HCT116 (cell line): ENCODE measurements at regions not wholly inside any gene's neighbourhood (a gene's known extent, or its start where the extent isn't known, plus 50 kb on each side); places are given as distances from the start of the nearest gene placed in this dataset.

Experiments used
- ATAC-seq: fragments of 200-7000 bp; cut with Tn5 transposase; 2 replicates; pipeline ENCODE4 v1.9.1; 2020; ENCODE audit warnings: mild to moderate bottlenecking, moderate library complexity
- BruUV-seq: library from RNA; stranded (reverse); fragments of 400-500 nt; replicated peaks from 2 replicates; lab custom pipeline; 2021; lab: Mats Ljungman, UMichigan
- CTCF ChIA-PET: fragments of 300-600 bp; sonication (Branson Sonifier 250); formaldehyde crosslinking; loops from one replicate; lab custom pipeline; 2021; ENCODE audit warnings: antibody characterized with exemption; lab: Charles Lee
- POLR2A ChIA-PET: fragments of 300-600, 350-600 bp; sonication (Branson Sonifier 250); formaldehyde crosslinking; loops from one replicate; lab custom pipeline; 2021; ENCODE audit warnings: antibody characterized with exemption; lab: Charles Lee
- RAD21 ChIA-PET, 2 experiments: fragments of 300-600 bp; sonication (Branson Sonifier 250); formaldehyde crosslinking; loops; one replicate each; lab custom pipeline; 2023; ENCODE audit warnings: low total read pairs in 2 of 2; ENCODE audit not compliant: uncharacterized antibody in 2 of 2, unreplicated experiment in 2 of 2, low non-redundant PET in 1 of 2; lab: Charles Lee
- DNase-seq: peaks from one replicate; pipeline ENCODE4 v3.0.0-alpha.2; 2010; ENCODE audit warnings: low read depth, low spot score
- H2AFZ ChIP-seq: fragments of 200-600 bp; shearing (Covaris generic), sonication (generic); 2 replicates; pipeline ENCODE4 v1.6.1; 2017; ENCODE audit warnings: low read depth, mixed run types, mixed read lengths, antibody characterized with exemption, low read length; ENCODE audit not compliant: poor library complexity, severe bottlenecking
- H3K27ac ChIP-seq: 2 replicates; pipeline ENCODE4 v1.5.1; 2012; ENCODE audit warnings: low read depth, low read length
- H3K27me3 ChIP-seq: fragments of 200-600 bp; sonication (generic); 2 replicates; pipeline ENCODE4 v1.6.1; 2016; ENCODE audit warnings: mixed run types, low read length, mixed read lengths; ENCODE audit not compliant: insufficient read depth
- H3K36me3 ChIP-seq, 2 experiments: fragments of 200-500 bp in 1 of 2; fragments of 200-600 bp in 1 of 2; sonication (Bioruptor generic) in 1 of 2; sonication (generic) in 1 of 2; 2 replicates each; pipeline versions ENCODE4 v1.5.1 to v1.6.1; 2014 to 2016; ENCODE audit warnings: low read length in 2 of 2, inconsistent platforms in 1 of 2, mixed read lengths in 1 of 2, mixed run types in 1 of 2; ENCODE audit not compliant: insufficient read depth in 2 of 2, control insufficient read depth in 1 of 2
- H3K4me1 ChIP-seq, 2 experiments: fragments of 200-600 bp in 1 of 2; sonication (generic) in 1 of 2; 2 replicates each; pipeline versions ENCODE4 v1.5.1 to v1.6.1; 2012 to 2017; ENCODE audit warnings: low read length in 2 of 2, inconsistent platforms in 1 of 2, mild to moderate bottlenecking in 1 of 2, mixed read lengths in 1 of 2, mixed run types in 1 of 2, moderate library complexity in 1 of 2; ENCODE audit not compliant: insufficient read depth in 2 of 2, control insufficient read depth in 1 of 2
- H3K4me2 ChIP-seq: fragments of 200-600 bp; sonication (generic); 2 replicates; pipeline ENCODE4 v1.6.1; 2017; ENCODE audit warnings: mixed run types, low read length, mixed read lengths
- H3K4me3 ChIP-seq, 2 experiments: fragments of 200-600 bp in 1 of 2; sonication (generic) in 1 of 2; replicated peaks in 1 of 2; 2 replicates each; pipeline ENCODE4 v1.5.1; 2011 to 2016; ENCODE audit warnings: low read length in 2 of 2, control low read depth in 1 of 2, low read depth in 1 of 2, mild to moderate bottlenecking in 1 of 2, mixed read lengths in 1 of 2, mixed run types in 1 of 2
- H3K79me2 ChIP-seq: fragments of 200-600 bp; sonication (generic); 2 replicates; pipeline ENCODE4 v1.6.1; 2017; ENCODE audit warnings: mild to moderate bottlenecking, mixed run types, low read length, moderate library complexity, mixed read lengths; ENCODE audit not compliant: insufficient read depth
- H3K9ac ChIP-seq: fragments of 200-600 bp; sonication (generic); 2 replicates; pipeline ENCODE4 v1.6.1; 2016; ENCODE audit warnings: low read length, mixed read lengths
- H3K9me2 ChIP-seq: fragments of 200-600 bp; sonication (generic), shearing (Covaris generic); 2 replicates; pipeline ENCODE4 v1.6.1; 2017; ENCODE audit warnings: mixed run types, mild to moderate bottlenecking, moderate library complexity; ENCODE audit not compliant: insufficient read depth
- H3K9me3 ChIP-seq, 2 experiments: fragments of 200-500 bp in 1 of 2; fragments of 200-600 bp in 1 of 2; sonication (Bioruptor generic) in 1 of 2; sonication (generic) in 1 of 2; 2 replicates each; pipeline ENCODE4 v1.6.1; 2014 to 2017; ENCODE audit warnings: low read length in 2 of 2, mixed read lengths in 2 of 2, inconsistent platforms in 1 of 2, low read depth in 1 of 2, mild to moderate bottlenecking in 1 of 2, mixed run types in 1 of 2, moderate library complexity in 1 of 2; ENCODE audit not compliant: control insufficient read depth in 1 of 2, insufficient read depth in 1 of 2
- H4K20me1 ChIP-seq: fragments of 200-600 bp; sonication (generic), shearing (Covaris generic); 2 replicates; pipeline ENCODE4 v1.6.1; 2017; ENCODE audit warnings: mixed run types, mild to moderate bottlenecking, moderate library complexity; ENCODE audit not compliant: insufficient read depth
- ELF1 ChIP-seq: IDR thresholded peaks from 2 replicates; pipeline ENCODE4 v1.6.1; 2012; ENCODE audit warnings: low read depth, borderline replicate concordance
- EZH2 ChIP-seq: fragments of 200-600 bp; sonication (generic); IDR thresholded peaks from 2 replicates; pipeline ENCODE4 v1.6.1; 2017; ENCODE audit warnings: antibody characterized with exemption, mixed run types
- FOSL1 ChIP-seq: IDR thresholded peaks from 2 replicates; pipeline ENCODE4 v1.6.1; 2012; ENCODE audit warnings: low read depth
- POLR2AphosphoS5 ChIP-seq: IDR thresholded peaks from 2 replicates; pipeline ENCODE4 v1.6.1; 2011; ENCODE audit warnings: mild to moderate bottlenecking, low read depth, low read length, moderate library complexity
- RAD21 ChIP-seq: IDR thresholded peaks from 2 replicates; pipeline ENCODE4 v1.6.1; 2012; ENCODE audit warnings: low read depth, mild to moderate bottlenecking
- SIN3A ChIP-seq: IDR thresholded peaks from 2 replicates; pipeline ENCODE4 v1.6.1; 2012; ENCODE audit warnings: low read depth
- SP1 ChIP-seq: IDR thresholded peaks from 2 replicates; pipeline ENCODE4 v1.6.1; 2012; ENCODE audit warnings: low read depth
- YY1 ChIP-seq: IDR thresholded peaks from 2 replicates; pipeline ENCODE4 v1.6.1; 2011; ENCODE audit warnings: low read length, low read depth, moderate library complexity, mild to moderate bottlenecking; ENCODE audit not compliant: insufficient replicate concordance; ENCODE audit errors: extremely low read depth
- ZFX ChIP-seq: fragments of 450-650 bp; IDR thresholded peaks from 2 replicates; pipeline ENCODE4 v1.6.1; 2017
- ZNF274 ChIP-seq: fragments of 200-500 bp; sonication (Bioruptor generic); IDR thresholded peaks from 2 replicates; pipeline ENCODE4 v1.6.1; 2014; ENCODE audit warnings: mild to moderate bottlenecking, low read depth, low read length, inconsistent platforms
- intact Hi-C: fragments of 100-400 bp; cut with micrococcal nuclease; formaldehyde crosslinking; loops from 2 replicates; pipeline ENCODE4 v1.10.0; 2022
- TF ChIP-seq, protein P1 (sequence below): IDR thresholded peaks from 2 replicates; pipeline ENCODE4 v1.6.1; 2011; ENCODE audit warnings: mild to moderate bottlenecking, low read length, moderate library complexity; ENCODE audit not compliant: insufficient replicate concordance; ENCODE audit errors: extremely low read depth
- TF ChIP-seq, protein P2 (sequence below): IDR thresholded peaks from 2 replicates; pipeline ENCODE4 v1.6.1; 2012
- TF ChIP-seq, protein P3 (sequence below): IDR thresholded peaks from 2 replicates; pipeline ENCODE4 v1.6.1; 2012

DNA sequence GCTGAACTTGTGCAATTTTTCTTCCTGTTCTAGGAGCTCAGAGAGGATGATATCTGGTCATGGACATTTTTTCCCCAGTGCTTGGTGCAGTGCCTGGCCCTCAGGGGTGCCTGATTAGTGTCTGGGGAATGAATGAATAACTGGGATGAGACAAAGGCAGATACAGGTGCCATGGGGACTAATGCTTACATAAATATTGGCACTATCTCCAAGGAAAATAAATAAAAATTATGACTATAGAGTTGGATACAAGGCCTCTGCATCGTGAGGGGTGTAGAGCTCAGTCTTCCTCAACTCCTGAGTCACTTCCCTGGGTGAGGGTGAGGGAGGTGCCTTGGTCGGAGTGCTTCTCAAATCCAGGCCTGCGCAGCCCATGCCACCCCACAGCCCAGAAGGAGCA is 188.6 kb downstream of the KCNA5 start:
- CTCF ChIA-PET, result no interaction called here
- no TSS peak for BruUV-seq
- POLR2A ChIA-PET, result no interaction called here

More for the DNA sequence above, 188.6 kb downstream of the KCNA5 start:
- no peak overlapping the region for H3K27ac ChIP-seq
- no peaks in the 10 kb centered on the region for H4K20me1 ChIP-seq
- no peaks in the 10 kb centered on the region for H3K27me3 ChIP-seq
- TF ChIP-seq EZH2 (no peak), ZFX (no peak), ZNF274 (no peak), YY1 (no peak), FOSL1 (no peak), POLR2AphosphoS5 (no peak), SP1 (no peak), ELF1 (no peak), SIN3A (no peak), RAD21 (no peak)
- TF ChIP-seq, protein P1, sequence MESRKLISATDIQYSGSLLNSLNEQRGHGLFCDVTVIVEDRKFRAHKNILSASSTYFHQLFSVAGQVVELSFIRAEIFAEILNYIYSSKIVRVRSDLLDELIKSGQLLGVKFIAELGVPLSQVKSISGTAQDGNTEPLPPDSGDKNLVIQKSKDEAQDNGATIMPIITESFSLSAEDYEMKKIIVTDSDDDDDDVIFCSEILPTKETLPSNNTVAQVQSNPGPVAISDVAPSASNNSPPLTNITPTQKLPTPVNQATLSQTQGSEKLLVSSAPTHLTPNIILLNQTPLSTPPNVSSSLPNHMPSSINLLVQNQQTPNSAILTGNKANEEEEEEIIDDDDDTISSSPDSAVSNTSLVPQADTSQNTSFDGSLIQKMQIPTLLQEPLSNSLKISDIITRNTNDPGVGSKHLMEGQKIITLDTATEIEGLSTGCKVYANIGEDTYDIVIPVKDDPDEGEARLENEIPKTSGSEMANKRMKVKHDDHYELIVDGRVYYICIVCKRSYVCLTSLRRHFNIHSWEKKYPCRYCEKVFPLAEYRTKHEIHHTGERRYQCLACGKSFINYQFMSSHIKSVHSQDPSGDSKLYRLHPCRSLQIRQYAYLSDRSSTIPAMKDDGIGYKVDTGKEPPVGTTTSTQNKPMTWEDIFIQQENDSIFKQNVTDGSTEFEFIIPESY, result no peak
- TF ChIP-seq, protein P2, sequence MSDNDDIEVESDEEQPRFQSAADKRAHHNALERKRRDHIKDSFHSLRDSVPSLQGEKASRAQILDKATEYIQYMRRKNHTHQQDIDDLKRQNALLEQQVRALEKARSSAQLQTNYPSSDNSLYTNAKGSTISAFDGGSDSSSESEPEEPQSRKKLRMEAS, result no peak
- TF ChIP-seq, protein P3, sequence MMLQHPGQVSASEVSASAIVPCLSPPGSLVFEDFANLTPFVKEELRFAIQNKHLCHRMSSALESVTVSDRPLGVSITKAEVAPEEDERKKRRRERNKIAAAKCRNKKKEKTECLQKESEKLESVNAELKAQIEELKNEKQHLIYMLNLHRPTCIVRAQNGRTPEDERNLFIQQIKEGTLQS, result no peak
- intact Hi-C loops, result no loop called here
- H3K4me1 ChIP-seq, result no peaks in the 10 kb centered on the region
- H3K4me3 ChIP-seq, result no peak overlapping the region
- ATAC-seq (no peak), DNase-seq (no peak)
- H3K9me3 ChIP-seq, result no peaks in the 10 kb centered on the region
- no peaks in the 10 kb centered on the region for H3K9me2 ChIP-seq
- H2AFZ ChIP-seq, result no peak overlapping the region
- no peaks in the 10 kb centered on the region for H3K36me3 ChIP-seq
- RAD21 ChIA-PET, result no interaction called here
- no peak overlapping the region for H3K4me2 ChIP-seq
- H3K9ac ChIP-seq, result no peak overlapping the region
- no peaks in the 10 kb centered on the region for H3K79me2 ChIP-seq
